ENCODE measurements at regions not wholly inside any gene's neighbourhood (a gene's known extent, or its start where the extent isn't known, plus 50 kb on each side); places are given as distances from the start of the nearest gene placed in this dataset.

DNA sequence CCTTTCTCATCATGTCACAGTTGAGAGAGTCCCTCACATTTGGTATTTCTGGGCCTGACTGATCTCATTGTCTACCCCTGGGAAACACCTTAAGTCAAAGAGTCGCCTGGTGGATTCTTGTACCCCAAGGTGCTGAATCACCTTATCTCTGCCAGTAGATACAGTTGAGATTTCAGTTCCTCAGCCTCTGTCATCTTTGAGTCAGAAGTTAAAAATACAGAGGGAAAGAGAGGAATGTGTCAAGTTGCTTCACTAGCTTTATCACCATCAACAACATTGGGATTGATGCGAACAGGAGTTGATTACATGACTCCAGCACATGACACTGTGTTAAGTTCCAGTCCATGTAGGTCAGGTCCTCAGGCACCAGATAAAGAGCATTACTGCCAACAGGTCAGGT, 513.0 kb downstream of the NUF2 start:
- TF ChIP-seq CTCF (IDR thresholded peaks at IDR 0.05), result no peak

GRCh38 chr1:163836481-163836880, 514.7 kb downstream of the NUF2 start:
- TF ChIP-seq CTCF (IDR thresholded peaks at IDR 0.05), result no peak

- no peak for TF ChIP-seq CTCF (IDR thresholded peaks at IDR 0.05)
These were observed 515.5 kb downstream of the NUF2 start for GRCh38 chr1:163837206-163837605.

DNA sequence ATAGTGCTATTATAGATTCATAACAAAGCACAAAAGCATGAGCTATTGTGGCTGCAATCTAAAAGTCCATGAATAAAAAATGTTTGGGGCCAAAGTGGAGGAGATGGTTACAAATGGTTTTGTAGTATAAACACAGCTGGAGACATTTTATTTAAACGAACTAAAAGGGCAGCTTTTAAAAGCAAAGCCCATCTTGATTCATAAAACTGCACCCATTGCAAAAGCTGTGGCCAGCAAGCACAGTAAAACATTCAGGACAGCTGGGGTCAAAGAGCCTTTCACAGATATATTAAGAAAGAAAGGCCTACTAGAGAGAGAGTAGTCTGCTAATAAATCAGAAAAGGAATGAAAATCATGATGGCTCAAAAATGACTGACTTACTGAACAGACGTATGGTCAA, 520.8 kb downstream of the NUF2 start:
- no peak for TF ChIP-seq CTCF (IDR thresholded peaks at IDR 0.05)

DNA sequence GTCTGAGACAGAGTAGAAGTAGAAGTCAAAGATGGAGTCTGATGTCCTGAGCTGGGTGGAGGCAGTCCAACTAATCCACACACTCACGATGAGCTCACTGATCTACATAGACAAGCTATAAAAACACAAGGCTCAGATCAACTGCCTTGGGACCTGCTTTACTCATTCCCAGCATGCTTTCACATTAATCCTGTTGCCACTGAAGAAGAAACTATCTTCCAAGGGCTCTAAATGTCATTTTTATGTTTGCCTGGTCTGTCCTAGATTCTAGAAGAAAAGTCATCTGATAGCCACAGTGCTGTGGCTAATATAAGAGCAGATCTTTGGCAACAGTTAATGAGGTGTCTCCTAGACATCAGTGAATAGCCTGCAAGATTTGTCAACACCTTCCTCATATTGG, 522.7 kb downstream of the NUF2 start:
- TF ChIP-seq CTCF (IDR thresholded peaks at IDR 0.05), result no peak

DNA sequence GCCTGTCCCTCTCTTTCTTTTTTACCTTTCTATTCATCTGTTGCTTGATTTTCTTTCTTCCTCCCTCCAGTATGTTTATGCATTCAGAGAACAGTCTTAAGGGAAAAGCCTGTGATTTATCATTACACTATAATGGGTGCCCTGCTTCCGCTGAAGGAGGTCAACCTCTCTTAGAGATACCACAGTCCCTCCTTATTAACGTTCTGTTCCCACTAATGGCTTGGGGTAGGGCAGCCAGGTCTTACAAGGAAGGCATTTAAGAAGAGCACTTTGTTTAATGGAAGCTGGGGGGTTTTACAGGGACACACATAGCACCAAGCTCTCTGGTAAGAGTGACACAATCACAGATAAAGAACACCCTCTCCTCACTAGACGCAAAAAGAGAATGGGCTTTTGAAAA, 523.5 kb downstream of the NUF2 start:
- no peak for TF ChIP-seq CTCF (IDR thresholded peaks at IDR 0.05)

DNA sequence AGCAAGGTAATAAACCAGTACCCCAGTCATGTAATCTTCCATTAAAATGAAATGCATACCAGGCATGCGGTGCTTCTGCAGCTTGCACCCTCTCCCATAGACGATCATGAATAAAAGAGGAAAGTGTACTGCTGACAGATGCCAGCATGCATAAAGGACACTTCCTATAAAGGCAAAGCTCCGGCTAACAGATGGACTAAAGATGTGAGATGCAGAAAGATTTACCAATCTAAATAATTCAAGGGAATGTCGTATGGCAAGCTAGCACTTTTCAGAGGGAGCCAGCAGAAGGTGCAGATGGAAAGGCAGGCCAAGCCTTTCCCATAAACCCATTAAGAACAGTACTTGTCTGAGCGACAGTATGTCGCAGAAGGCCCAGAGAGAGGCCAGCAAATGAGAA, 542.0 kb downstream of the NUF2 start:
- TF ChIP-seq CTCF (IDR thresholded peaks at IDR 0.05), result no peak

DNA sequence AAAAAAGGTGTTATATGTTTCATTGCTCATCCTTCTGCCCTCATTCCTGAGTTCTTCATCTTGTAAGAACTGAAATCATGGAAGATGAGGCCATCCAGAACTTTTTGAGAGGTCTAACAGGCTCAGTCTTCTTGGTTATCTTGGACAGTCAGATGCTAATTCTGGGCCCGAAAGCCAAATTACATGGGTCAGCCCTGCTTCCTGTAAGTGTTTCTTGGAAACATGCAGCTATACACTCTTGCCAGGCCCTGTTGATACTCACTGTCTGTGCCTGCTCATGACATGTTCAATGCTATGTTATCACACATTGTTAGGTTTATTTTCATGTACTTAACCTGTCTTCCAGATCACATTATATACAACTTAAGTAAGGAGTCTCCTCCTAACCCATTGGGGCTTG, 542.5 kb downstream of the NUF2 start:
- TF ChIP-seq CTCF (IDR thresholded peaks at IDR 0.05), result no peak

Measured in LNCAP (cell line).